RWPE1 (cell line): ENCODE measurements at regions not wholly inside any gene's neighbourhood (a gene's known extent, or its start where the extent isn't known, plus 50 kb on each side); places are given as distances from the start of the nearest gene placed in this dataset.

Experiments
- CTCF ChIA-PET: fragments of 350-600 bp; sonication (Branson Sonifier 250); formaldehyde crosslinking; extraction: SDS; loops from one replicate; lab custom pipeline; 2021; lab: Yijun Ruan, JAX
- POLR2A ChIA-PET: fragments of 400-600 bp; formaldehyde crosslinking; extraction: SDS; loops from one replicate; lab custom pipeline; 2020; ENCODE audit warnings: antibody characterized with exemption; ENCODE audit not compliant: low non-redundant PET; lab: Yijun Ruan, JAX
- DNase-seq: peaks from one replicate; pipeline ENCODE4 v3.0.0; 2012; ENCODE audit warnings: low spot score
- H3K27ac ChIP-seq: fragments of 450-650 bp; 2 replicates; pipeline ENCODE4 v1.5.1; 2017
- TF ChIP-seq, protein P1 (sequence below): fragments of 450-650 bp; conservative IDR thresholded peaks from 2 replicates; pipeline ENCODE4 v1.5.1; 2017; ENCODE audit warnings: low read depth, mild to moderate bottlenecking

DNA sequence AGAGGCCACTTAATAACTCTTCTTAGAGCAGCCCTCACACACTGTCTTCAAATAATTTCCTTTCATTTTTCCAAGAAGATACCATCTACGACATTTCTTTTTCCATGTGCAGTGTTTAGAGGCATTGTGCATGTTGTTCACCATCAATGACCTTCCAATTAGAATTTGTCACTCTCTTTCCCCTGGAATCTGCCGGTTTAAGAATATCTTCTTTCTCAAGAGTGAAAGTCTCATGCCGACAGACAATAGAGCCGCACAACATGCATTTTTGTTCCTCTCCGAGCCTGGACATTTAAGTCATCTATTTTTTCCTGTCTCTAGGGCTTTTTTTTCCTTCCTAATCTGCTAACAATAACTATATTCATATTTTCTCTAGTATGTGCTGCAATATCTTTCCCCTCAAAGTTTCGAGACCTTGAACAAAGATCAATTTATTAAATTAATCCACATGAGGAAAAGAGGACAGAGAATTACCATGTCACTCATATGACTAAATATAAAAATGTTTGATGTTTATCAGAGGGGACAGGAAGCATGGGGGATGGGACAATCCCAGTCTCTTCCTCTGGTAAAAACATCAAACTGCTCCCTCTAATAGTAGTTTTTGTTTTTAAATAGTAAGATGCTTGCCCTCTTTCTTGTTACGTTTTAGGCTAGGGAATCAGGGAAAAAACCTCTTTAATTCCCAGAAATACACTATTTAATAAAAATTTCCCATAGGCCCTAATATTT lies 893.4 kb downstream of the C6orf118 start:
- DNase-seq, result no peak
- ChIA-PET CTCF (no interaction called here), POLR2A (no interaction called here)
- TF ChIP-seq, protein P1, sequence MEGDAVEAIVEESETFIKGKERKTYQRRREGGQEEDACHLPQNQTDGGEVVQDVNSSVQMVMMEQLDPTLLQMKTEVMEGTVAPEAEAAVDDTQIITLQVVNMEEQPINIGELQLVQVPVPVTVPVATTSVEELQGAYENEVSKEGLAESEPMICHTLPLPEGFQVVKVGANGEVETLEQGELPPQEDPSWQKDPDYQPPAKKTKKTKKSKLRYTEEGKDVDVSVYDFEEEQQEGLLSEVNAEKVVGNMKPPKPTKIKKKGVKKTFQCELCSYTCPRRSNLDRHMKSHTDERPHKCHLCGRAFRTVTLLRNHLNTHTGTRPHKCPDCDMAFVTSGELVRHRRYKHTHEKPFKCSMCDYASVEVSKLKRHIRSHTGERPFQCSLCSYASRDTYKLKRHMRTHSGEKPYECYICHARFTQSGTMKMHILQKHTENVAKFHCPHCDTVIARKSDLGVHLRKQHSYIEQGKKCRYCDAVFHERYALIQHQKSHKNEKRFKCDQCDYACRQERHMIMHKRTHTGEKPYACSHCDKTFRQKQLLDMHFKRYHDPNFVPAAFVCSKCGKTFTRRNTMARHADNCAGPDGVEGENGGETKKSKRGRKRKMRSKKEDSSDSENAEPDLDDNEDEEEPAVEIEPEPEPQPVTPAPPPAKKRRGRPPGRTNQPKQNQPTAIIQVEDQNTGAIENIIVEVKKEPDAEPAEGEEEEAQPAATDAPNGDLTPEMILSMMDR, result no peak
- no peak overlapping the region for H3K27ac ChIP-seq

DNA sequence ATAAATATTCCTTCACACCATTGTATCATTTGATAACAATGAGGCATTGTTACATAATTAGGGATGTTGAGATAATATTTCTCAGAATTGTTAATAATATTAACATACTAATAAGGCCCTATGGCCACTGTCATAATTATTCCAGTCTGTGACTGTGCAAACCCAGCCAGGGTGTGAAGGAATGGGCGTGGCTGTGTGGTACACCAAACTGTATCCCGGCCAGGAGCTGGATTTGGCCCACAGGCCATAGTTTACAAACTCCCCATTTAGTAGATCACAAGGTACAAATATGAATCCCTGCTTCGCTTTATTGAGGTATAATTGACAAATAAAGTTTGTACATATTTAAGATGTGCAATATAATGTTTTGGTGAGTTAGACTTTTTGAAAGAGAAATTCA lies 894.7 kb downstream of the C6orf118 start:
- ChIA-PET CTCF (no interaction called here), POLR2A (no interaction called here)

DNA sequence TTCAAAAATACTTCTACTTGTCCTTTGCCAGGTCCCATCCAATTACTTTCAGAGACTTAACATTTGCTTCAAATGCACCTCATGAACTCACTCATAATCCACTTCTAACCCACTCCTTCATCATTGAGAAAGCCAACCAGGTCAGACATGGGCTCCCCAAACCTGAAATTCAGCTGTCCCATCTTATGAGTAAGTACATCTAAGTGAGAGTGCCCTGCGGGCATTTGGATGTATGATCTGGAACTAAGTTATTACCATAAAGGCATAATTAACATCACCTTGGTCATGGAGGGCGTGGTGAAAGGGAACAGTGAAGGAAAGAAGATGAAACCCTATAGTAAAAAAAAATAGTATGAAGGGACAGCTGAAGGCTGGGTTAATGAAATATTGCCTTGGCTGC lies 896.8 kb downstream of the C6orf118 start:
- POLR2A ChIA-PET, result no interaction called here
- TF ChIP-seq, protein P1, result no peak
- peak; percentile 5 for DNase-seq
- CTCF ChIA-PET, result no interaction called here
- no peak overlapping the region for H3K27ac ChIP-seq

More for the DNA sequence above, 894.7 kb downstream of the C6orf118 start:
- TF ChIP-seq, protein P1, result no peak
- no peak overlapping the region for H3K27ac ChIP-seq
- no peak for DNase-seq

DNA sequence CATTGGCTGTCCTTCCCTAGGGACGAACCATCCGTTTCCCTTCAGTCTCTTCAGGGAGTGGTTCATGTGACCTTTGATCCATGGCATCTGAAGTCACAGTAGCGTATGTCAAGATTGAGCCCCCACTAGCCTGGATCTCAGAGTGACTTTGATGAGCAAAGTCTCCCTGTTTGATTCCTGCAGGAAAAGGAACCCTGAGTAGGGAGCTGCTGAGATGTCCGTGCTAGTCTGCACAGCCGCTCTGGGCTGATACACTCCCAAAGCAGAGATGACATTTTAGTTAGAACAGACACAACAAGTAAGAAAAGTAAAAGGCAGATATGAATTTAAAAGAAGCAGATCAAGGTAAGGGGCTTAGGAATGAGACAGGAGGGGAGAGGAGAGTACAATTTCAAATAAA lies 899.4 kb downstream of the C6orf118 start:
- ChIA-PET POLR2A (no interaction called here), CTCF (no interaction called here)
- no peak overlapping the region for H3K27ac ChIP-seq
- no peak for DNase-seq
- TF ChIP-seq, protein P1, result no peak

DNA sequence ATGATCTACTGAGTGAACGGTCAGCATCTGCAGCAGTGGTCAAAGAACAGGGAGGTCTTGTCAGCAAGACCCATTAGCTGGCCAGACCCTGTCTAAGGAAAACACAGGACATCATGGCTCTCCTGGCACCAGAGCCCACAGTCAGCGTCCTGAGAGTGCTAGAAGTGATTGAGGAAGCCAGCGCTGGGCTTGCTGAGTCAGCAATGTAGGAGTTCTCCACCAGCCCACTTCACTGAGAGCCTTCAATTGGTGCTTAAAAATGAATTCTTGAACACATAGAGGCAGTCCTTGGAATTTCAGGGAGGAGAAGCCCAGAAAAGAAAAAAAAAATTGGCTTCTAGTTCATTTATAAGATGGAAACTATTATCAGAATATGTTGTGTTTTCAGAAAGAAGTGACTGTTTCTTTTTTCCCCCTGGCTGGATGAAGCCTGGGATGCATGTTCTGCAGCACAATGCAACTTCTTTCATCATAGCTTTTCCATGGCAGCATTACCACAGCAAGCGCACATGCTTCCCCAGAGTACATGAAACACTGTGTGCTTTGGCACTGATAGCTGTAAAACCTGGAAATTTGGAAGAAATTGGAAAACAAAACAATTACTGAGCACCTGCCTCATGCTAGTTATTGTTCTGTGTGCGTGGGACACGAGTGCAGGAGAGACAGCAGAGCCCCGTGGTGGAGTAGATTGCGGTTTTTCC lies 899.9 kb downstream of the C6orf118 start:
- POLR2A ChIA-PET, result no interaction called here
- CTCF ChIA-PET, result interaction anchor here (0.6 kb wide), 1 partner anchor 93 kb away, joined by 3 read pairs; no protein-coding TSS in a partner anchor
- TF ChIP-seq, protein P1, result no peak
- H3K27ac ChIP-seq, result no peak overlapping the region
- no peak for DNase-seq

DNA sequence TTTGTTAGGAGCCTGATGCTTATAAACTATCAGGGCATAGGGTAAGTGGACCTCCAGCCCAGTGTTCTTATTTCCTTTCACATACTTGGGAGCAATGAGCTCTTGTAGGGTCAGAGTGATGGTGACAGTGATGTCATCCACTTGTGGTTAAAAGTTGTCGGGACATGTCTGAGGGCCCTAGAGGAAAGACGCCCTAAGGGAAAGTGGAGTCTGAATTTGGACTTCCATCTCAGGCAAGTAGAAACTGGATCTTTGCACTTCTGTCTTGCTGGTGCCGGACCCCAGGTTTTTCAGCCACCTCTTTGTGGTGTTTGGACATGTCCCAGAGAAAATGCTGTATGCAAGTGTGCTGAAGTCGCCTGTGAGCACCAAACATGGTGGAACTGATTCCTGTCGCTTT lies 900.5 kb downstream of the C6orf118 start:
- no peak overlapping the region for H3K27ac ChIP-seq
- ChIA-PET POLR2A (no interaction called here), CTCF (no interaction called here)
- DNase-seq, result no peak
- TF ChIP-seq, protein P1, result no peak
